ENCODE measurements at regions not wholly inside any gene's neighbourhood (a gene's known extent, or its start where the extent isn't known, plus 50 kb on each side); places are given as distances from the start of the nearest gene placed in this dataset.

DNA sequence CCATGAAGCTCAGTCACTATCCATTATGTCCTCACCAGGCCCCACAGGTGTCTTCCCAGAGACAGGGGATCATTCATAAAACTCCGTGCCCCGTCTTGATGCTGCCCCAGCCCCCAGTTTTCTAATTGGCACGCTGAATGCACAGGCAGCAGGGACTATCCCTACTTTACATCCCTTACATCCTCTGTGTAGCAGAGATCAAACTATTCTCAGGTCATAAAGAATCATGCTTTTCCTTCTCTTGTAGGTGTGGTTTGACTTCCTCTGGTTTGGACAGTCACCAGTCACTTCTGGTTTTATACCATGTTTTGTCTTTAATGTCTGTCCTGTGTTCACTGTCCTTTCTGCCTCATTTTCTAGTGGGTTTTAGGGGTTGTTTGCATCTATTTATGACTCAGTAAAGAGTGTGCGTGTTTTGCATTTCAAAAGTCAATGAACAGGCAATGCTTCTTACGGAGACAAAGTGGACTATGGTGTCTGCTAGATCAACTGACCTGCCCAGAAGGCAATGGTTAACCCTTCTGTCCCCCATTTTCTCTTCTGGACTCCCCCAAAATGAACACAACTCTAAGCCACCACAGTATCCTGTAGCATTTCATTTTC is 140.4 kb upstream of the NPVF start:
- Histone ChIP-seq H3K79me2 (ENCODE audit: control insufficient read depth, insufficient read depth, low read length) (no peaks in the 10 kb centered on the region), H4K20me1 (replicated peaks; ENCODE audit: control insufficient read depth, extremely low read depth, insufficient read depth, low read length) (no peaks in the 10 kb centered on the region), H3K4me2 (ENCODE audit: insufficient read depth, low read length) (no peak overlapping the region), H3K4me1 (ENCODE audit: control insufficient read depth, extremely low read depth, insufficient read depth, low read length) (no peaks in the 10 kb centered on the region), H3K9me1 (replicated peaks; ENCODE audit: control insufficient read depth, extremely low read depth, insufficient read depth, low read length) (no peaks in the 10 kb centered on the region), H3K36me3 (ENCODE audit: control insufficient read depth in 2 of 2, extremely low read depth in 1 of 2, insufficient read depth in 2 of 2, low read length in 2 of 2) (no peaks in the 10 kb centered on the region), H3K27ac (ENCODE audit: insufficient read depth, low read depth, low read length) (no peak overlapping the region), H3K27me3 (ENCODE audit: control insufficient read depth in 2 of 2, insufficient read depth in 2 of 2, low read length in 2 of 2) (no peaks in the 10 kb centered on the region), H3K9me3 (replicated peaks; ENCODE audit: control insufficient read depth, insufficient read depth, low read length) (no peaks in the 10 kb centered on the region), H3K4me3 (replicated peaks in 1 of 3; ENCODE audit: insufficient read depth in 1 of 3, low read depth in 1 of 3, low read length in 3 of 3) (no peak overlapping the region), H2AFZ (ENCODE audit: low read depth, low read length) (no peak overlapping the region), H3K9ac (replicated peaks; ENCODE audit: extremely low read depth, insufficient read depth, low read length) (no peak overlapping the region)
- ChIA-PET CTCF (no interaction called here), POLR2A (no interaction called here)
- FAIRE-seq: no peak
- BruUV-seq (replicated peaks): no TSS peak
- dilution Hi-C loops (cut with MboI; ENCODE audit: extremely low pct_ligation_motif_present, low sequenced_read_pairs): no loop called here
- DNase-seq (ENCODE audit: low read depth, low spot score): no peak
- intact Hi-C loops (cut with micrococcal nuclease): no loop called here
- TF ChIP-seq MAX (IDR thresholded peaks at IDR 0.05; ENCODE audit: insufficient read depth, insufficient read length) (no peak), MYC (IDR thresholded peaks at IDR 0.05; ENCODE audit: low read depth, low read length) (no peak), GATA2 (IDR thresholded peaks at IDR 0.05; ENCODE audit: insufficient read depth, insufficient read length, low read depth, low read length) (no peak), EZH2 (IDR thresholded peaks at IDR 0.05; ENCODE audit: borderline replicate concordance, low read depth, low read length, severe bottlenecking) (no peak), JUN (IDR thresholded peaks at IDR 0.05; ENCODE audit: borderline replicate concordance, insufficient read depth, insufficient read length, low read depth) (no peak), POLR2A (IDR thresholded peaks at IDR 0.05; ENCODE audit: low read depth, low read length) (no peak), FOS (IDR thresholded peaks at IDR 0.05; ENCODE audit: borderline replicate concordance, insufficient read depth, low read length) (no peak), POLR2AphosphoS5 (IDR thresholded peaks at IDR 0.05; ENCODE audit: insufficient read depth, low read depth, low read length) (no peak)
- TF ChIP-seq, protein P1, sequence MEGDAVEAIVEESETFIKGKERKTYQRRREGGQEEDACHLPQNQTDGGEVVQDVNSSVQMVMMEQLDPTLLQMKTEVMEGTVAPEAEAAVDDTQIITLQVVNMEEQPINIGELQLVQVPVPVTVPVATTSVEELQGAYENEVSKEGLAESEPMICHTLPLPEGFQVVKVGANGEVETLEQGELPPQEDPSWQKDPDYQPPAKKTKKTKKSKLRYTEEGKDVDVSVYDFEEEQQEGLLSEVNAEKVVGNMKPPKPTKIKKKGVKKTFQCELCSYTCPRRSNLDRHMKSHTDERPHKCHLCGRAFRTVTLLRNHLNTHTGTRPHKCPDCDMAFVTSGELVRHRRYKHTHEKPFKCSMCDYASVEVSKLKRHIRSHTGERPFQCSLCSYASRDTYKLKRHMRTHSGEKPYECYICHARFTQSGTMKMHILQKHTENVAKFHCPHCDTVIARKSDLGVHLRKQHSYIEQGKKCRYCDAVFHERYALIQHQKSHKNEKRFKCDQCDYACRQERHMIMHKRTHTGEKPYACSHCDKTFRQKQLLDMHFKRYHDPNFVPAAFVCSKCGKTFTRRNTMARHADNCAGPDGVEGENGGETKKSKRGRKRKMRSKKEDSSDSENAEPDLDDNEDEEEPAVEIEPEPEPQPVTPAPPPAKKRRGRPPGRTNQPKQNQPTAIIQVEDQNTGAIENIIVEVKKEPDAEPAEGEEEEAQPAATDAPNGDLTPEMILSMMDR (IDR thresholded peaks at IDR 0.05; ENCODE audit: extremely low read depth in 1 of 2, insufficient read depth in 1 of 2, low read depth in 1 of 2, low read length in 2 of 2): no peak
